ENCODE measurements at regions not wholly inside any gene's neighbourhood (a gene's known extent, or its start where the extent isn't known, plus 50 kb on each side); places are given as distances from the start of the nearest gene placed in this dataset.

- DNase-seq: no peak
- Histone ChIP-seq H2AFZ (ENCODE audit: low read depth) (no peak overlapping the region), H4K20me1 (ENCODE audit: insufficient read depth) (no peaks in the 10 kb centered on the region), H3K9me2 (no peaks in the 10 kb centered on the region; the same call in 1 of the 2 replicates), H3K4me2 (no peak overlapping the region), H3K9ac (no peak overlapping the region), H3K79me2 (ENCODE audit: insufficient read depth) (no peaks in the 10 kb centered on the region), H3K4me3 (ENCODE audit: low read depth in 2 of 2, low read length in 1 of 2) (no peak overlapping the region), H3K9me3 (no peaks in the 10 kb centered on the region), H3K4me1 (ENCODE audit: control insufficient read depth in 1 of 2, insufficient read depth in 2 of 2, low read depth in 1 of 2, low read length in 1 of 2) (no peaks in the 10 kb centered on the region), H3K36me3 (replicated peaks in 1 of 2; ENCODE audit: control insufficient read depth in 1 of 2, insufficient read depth in 2 of 2, low read length in 1 of 2) (no peaks in the 10 kb centered on the region), H3K27ac (ENCODE audit: low read depth in 2 of 2, low read length in 1 of 2) (no peak overlapping the region), H3F3A (replicated peaks; ENCODE audit: insufficient read depth) (no peaks in the 10 kb centered on the region), H3K27me3 (ENCODE audit: insufficient read depth) (no peaks in the 10 kb centered on the region)
- CTCF ChIA-PET: no interaction called here
- POLR2A ChIA-PET: no interaction called here
- no peak for TF ChIP-seq USF1 (IDR thresholded peaks at IDR 0.05; ENCODE audit: borderline replicate concordance, low read depth)
- TF ChIP-seq CTCF (IDR thresholded peaks at IDR 0.05): no peak
- TF ChIP-seq RXRA (IDR thresholded peaks at IDR 0.05; ENCODE audit: borderline replicate concordance, low read depth): no peak
- no peak for TF ChIP-seq RFX5 (IDR thresholded peaks at IDR 0.05; ENCODE audit: low read length)
- no peak for TF ChIP-seq EP300 (IDR thresholded peaks at IDR 0.05; ENCODE audit: borderline replicate concordance in 1 of 2, low read depth in 1 of 2, low read length in 1 of 2)
- TF ChIP-seq NFIC (IDR thresholded peaks at IDR 0.05; ENCODE audit: borderline replicate concordance): no peak
- TF ChIP-seq USF2 (IDR thresholded peaks at IDR 0.05; ENCODE audit: borderline replicate concordance, low read depth, low read length): no peak
- TF ChIP-seq POLR2AphosphoS5 (IDR thresholded peaks at IDR 0.05; ENCODE audit: low read depth, low read length): no peak
- no peak for TF ChIP-seq RAD21 (IDR thresholded peaks at IDR 0.05; ENCODE audit: low read length)
- no peak for TF ChIP-seq SIN3A (IDR thresholded peaks at IDR 0.05; ENCODE audit: borderline replicate concordance, low read depth, low read length)
- TF ChIP-seq ZBTB33 (IDR thresholded peaks at IDR 0.05; ENCODE audit: borderline replicate concordance, low read depth): no peak
- TF ChIP-seq FOSL2 (IDR thresholded peaks at IDR 0.05; ENCODE audit: borderline replicate concordance, low read depth): no peak
- TF ChIP-seq ELF1 (IDR thresholded peaks at IDR 0.05): no peak
Observed at GRCh38 chr4:27742816-27743215, 882.2 kb downstream of the STIM2 start.

All from SK-N-SH (cell line).